ENCODE measurements at regions not wholly inside any gene's neighbourhood (a gene's known extent, or its start where the extent isn't known, plus 50 kb on each side); places are given as distances from the start of the nearest gene placed in this dataset.

GRCh38 chrX:14356401-14356800, 172.9 kb upstream of the GLRA2 start:
- DNase-seq (ENCODE audit: low read depth): peak; percentile 53
- no peak for TF ChIP-seq CTCF (IDR thresholded peaks at IDR 0.05; ENCODE audit: insufficient read depth, low read length)
- no peak overlapping the region for H3K4me3 ChIP-seq (ENCODE audit: low read depth, low read length)

- no peak overlapping the region for H3K4me3 ChIP-seq (ENCODE audit: low read depth, low read length)
- DNase-seq (ENCODE audit: low read depth): no peak
- TF ChIP-seq CTCF (IDR thresholded peaks at IDR 0.05; ENCODE audit: insufficient read depth, low read length): no peak
Measured at GRCh38 chrX:14355556-14355955, 173.8 kb upstream of the GLRA2 start.

GRCh38 chrX:14354521-14354920, 174.8 kb upstream of the GLRA2 start:
- H3K4me3 ChIP-seq (ENCODE audit: low read depth, low read length): no peak overlapping the region
- peak; percentile 27 for DNase-seq (ENCODE audit: low read depth)
- no peak for TF ChIP-seq CTCF (IDR thresholded peaks at IDR 0.05; ENCODE audit: insufficient read depth, low read length)

GRCh38 chrX:14352511-14352910, 176.8 kb upstream of the GLRA2 start:
- no peak for TF ChIP-seq CTCF (IDR thresholded peaks at IDR 0.05; ENCODE audit: insufficient read depth, low read length)
- DNase-seq (ENCODE audit: low read depth): no peak
- no peak overlapping the region for H3K4me3 ChIP-seq (ENCODE audit: low read depth, low read length)

GRCh38 chrX:14351611-14352303, 177.6 kb upstream of the GLRA2 start:
- no peak for TF ChIP-seq CTCF (IDR thresholded peaks at IDR 0.05; ENCODE audit: insufficient read depth, low read length)
- no peak overlapping the region for H3K4me3 ChIP-seq (ENCODE audit: low read depth, low read length)
- no peak for DNase-seq (ENCODE audit: low read depth)

- no peak overlapping the region for H3K4me3 ChIP-seq (ENCODE audit: low read depth, low read length)
- TF ChIP-seq CTCF (IDR thresholded peaks at IDR 0.05; ENCODE audit: insufficient read depth, low read length): no peak
- DNase-seq (ENCODE audit: low read depth): no peak
Measured at GRCh38 chrX:14347523-14347922, 181.8 kb upstream of the GLRA2 start.
